ENCODE measurements at regions not wholly inside any gene's neighbourhood (a gene's known extent, or its start where the extent isn't known, plus 50 kb on each side); places are given as distances from the start of the nearest gene placed in this dataset.

- Histone ChIP-seq H4K20me1 (ENCODE audit: insufficient read depth, low read length) (no peaks in the 10 kb centered on the region), H3K36me3 (ENCODE audit: insufficient read depth, low read length) (no peaks in the 10 kb centered on the region), H3K4me1 (ENCODE audit: insufficient read depth, low read length) (peaks cover 40% of the 10 kb centered on the region), H2AFZ (ENCODE audit: low read length) (no peak overlapping the region), H3K79me2 (ENCODE audit: insufficient read depth, low read length) (no peaks in the 10 kb centered on the region), H3K4me2 (ENCODE audit: insufficient read depth, low read length) (no peak overlapping the region), H3K4me3 (ENCODE audit: insufficient read depth, low read length) (no peak overlapping the region), H3K27ac (ENCODE audit: low read depth, low read length) (no peak overlapping the region), H3K9me3 (ENCODE audit: low read depth, low read length) (no peaks in the 10 kb centered on the region), H3K27me3 (ENCODE audit: insufficient read depth, low read length) (no peaks in the 10 kb centered on the region)
- no peak for TF ChIP-seq CTCF (IDR thresholded peaks at IDR 0.05; ENCODE audit: extremely low read depth, low read depth, low read length)
- DNase-seq (ENCODE audit: insufficient read length, low spot score, missing footprints): no peak
These were observed 66.1 kb upstream of the CDC42EP3 start for GRCh38 chr2:37737507-37737906.

GRCh38 chr2:37738266-37738885, 66.9 kb upstream of the CDC42EP3 start:
- H3K79me2 ChIP-seq (ENCODE audit: insufficient read depth, low read length): no peaks in the 10 kb centered on the region
- peak; percentile 11 for DNase-seq (ENCODE audit: insufficient read length, low spot score, missing footprints)
- no peaks in the 10 kb centered on the region for H4K20me1 ChIP-seq (ENCODE audit: insufficient read depth, low read length)
- H3K27ac ChIP-seq (ENCODE audit: low read depth, low read length): no peak overlapping the region
- H3K9me3 ChIP-seq (ENCODE audit: low read depth, low read length): no peaks in the 10 kb centered on the region
- H3K4me1 ChIP-seq (ENCODE audit: insufficient read depth, low read length): peaks cover 40% of the 10 kb centered on the region
- H3K36me3 ChIP-seq (ENCODE audit: insufficient read depth, low read length): no peaks in the 10 kb centered on the region
- H3K27me3 ChIP-seq (ENCODE audit: insufficient read depth, low read length): no peaks in the 10 kb centered on the region
- H3K4me3 ChIP-seq (ENCODE audit: insufficient read depth, low read length): no peak overlapping the region
- H3K4me2 ChIP-seq (ENCODE audit: insufficient read depth, low read length): no peak overlapping the region
- H2AFZ ChIP-seq (ENCODE audit: low read length): no peak overlapping the region
- TF ChIP-seq CTCF (IDR thresholded peaks at IDR 0.05; ENCODE audit: extremely low read depth, low read depth, low read length): no peak

GRCh38 chr2:37739153-37739552, 67.7 kb upstream of the CDC42EP3 start:
- no peaks in the 10 kb centered on the region for H3K9me3 ChIP-seq (ENCODE audit: low read depth, low read length)
- TF ChIP-seq CTCF (IDR thresholded peaks at IDR 0.05; ENCODE audit: extremely low read depth, low read depth, low read length): no peak
- H3K4me3 ChIP-seq (ENCODE audit: insufficient read depth, low read length): no peak overlapping the region
- peaks cover 37% of the 10 kb centered on the region for H3K4me1 ChIP-seq (ENCODE audit: insufficient read depth, low read length)
- no peak for DNase-seq (ENCODE audit: insufficient read length, low spot score, missing footprints)
- H4K20me1 ChIP-seq (ENCODE audit: insufficient read depth, low read length): no peaks in the 10 kb centered on the region
- H3K27ac ChIP-seq (ENCODE audit: low read depth, low read length): no peak overlapping the region
- H3K79me2 ChIP-seq (ENCODE audit: insufficient read depth, low read length): no peaks in the 10 kb centered on the region
- no peaks in the 10 kb centered on the region for H3K36me3 ChIP-seq (ENCODE audit: insufficient read depth, low read length)
- H3K4me2 ChIP-seq (ENCODE audit: insufficient read depth, low read length): no peak overlapping the region
- H3K27me3 ChIP-seq (ENCODE audit: insufficient read depth, low read length): no peaks in the 10 kb centered on the region
- no peak overlapping the region for H2AFZ ChIP-seq (ENCODE audit: low read length)

GRCh38 chr2:37740164-37740739, 68.8 kb upstream of the CDC42EP3 start:
- Histone ChIP-seq H3K4me1 (ENCODE audit: insufficient read depth, low read length) (peaks cover 27% of the 10 kb centered on the region), H4K20me1 (ENCODE audit: insufficient read depth, low read length) (no peaks in the 10 kb centered on the region), H3K36me3 (ENCODE audit: insufficient read depth, low read length) (no peaks in the 10 kb centered on the region), H2AFZ (ENCODE audit: low read length) (peak overlapping the region; percentile 43), H3K4me2 (ENCODE audit: insufficient read depth, low read length) (no peak overlapping the region), H3K27ac (ENCODE audit: low read depth, low read length) (peak overlapping the region; percentile 1), H3K79me2 (ENCODE audit: insufficient read depth, low read length) (no peaks in the 10 kb centered on the region), H3K4me3 (ENCODE audit: insufficient read depth, low read length) (no peak overlapping the region), H3K27me3 (ENCODE audit: insufficient read depth, low read length) (no peaks in the 10 kb centered on the region), H3K9me3 (ENCODE audit: low read depth, low read length) (no peaks in the 10 kb centered on the region)
- DNase-seq (ENCODE audit: insufficient read length, low spot score, missing footprints): no peak
- no peak for TF ChIP-seq CTCF (IDR thresholded peaks at IDR 0.05; ENCODE audit: extremely low read depth, low read depth, low read length)
